Progenitor cell of endocrine pancreas (in vitro differentiated cells): ENCODE measurements at regions not wholly inside any gene's neighbourhood (a gene's known extent, or its start where the extent isn't known, plus 50 kb on each side); places are given as distances from the start of the nearest gene placed in this dataset.

Source experiments
- DNase-seq: peaks from one replicate; pipeline ENCODE4 v3.0.0; 2021; ENCODE audit warnings: low spot score; ENCODE audit not compliant: unreplicated experiment
- H3K27ac Mint-ChIP-seq: 2 replicates; pipeline ENCODE4 v1.8.0; 2021; ENCODE audit warnings: mild to moderate bottlenecking, moderate library complexity, mixed read lengths
- H3K27me3 Mint-ChIP-seq: 2 replicates; pipeline ENCODE4 v1.8.0; 2021; ENCODE audit warnings: mixed read lengths
- H3K36me3 Mint-ChIP-seq: 2 replicates; pipeline ENCODE4 v1.8.0; 2022; ENCODE audit warnings: mixed read lengths; ENCODE audit not compliant: insufficient read depth
- H3K4me1 Mint-ChIP-seq: 2 replicates; pipeline ENCODE4 v1.8.0; 2021; ENCODE audit warnings: low read depth, mixed read lengths
- H3K4me3 Mint-ChIP-seq: 2 replicates; pipeline ENCODE4 v1.8.0; 2021; ENCODE audit warnings: low read depth, mild to moderate bottlenecking, moderate library complexity, mixed read lengths
- H3K9me3 Mint-ChIP-seq: 2 replicates; pipeline ENCODE4 v1.8.0; 2021; ENCODE audit warnings: low read depth, mixed read lengths
- TF ChIP-seq, protein P1 (sequence below): fragments of 200-600 bp; sonication (generic); IDR thresholded peaks from one replicate; pipeline ENCODE4 v1.5.0; 2021; ENCODE audit warnings: antibody characterized with exemption, mild to moderate bottlenecking; ENCODE audit not compliant: unreplicated experiment

DNA sequence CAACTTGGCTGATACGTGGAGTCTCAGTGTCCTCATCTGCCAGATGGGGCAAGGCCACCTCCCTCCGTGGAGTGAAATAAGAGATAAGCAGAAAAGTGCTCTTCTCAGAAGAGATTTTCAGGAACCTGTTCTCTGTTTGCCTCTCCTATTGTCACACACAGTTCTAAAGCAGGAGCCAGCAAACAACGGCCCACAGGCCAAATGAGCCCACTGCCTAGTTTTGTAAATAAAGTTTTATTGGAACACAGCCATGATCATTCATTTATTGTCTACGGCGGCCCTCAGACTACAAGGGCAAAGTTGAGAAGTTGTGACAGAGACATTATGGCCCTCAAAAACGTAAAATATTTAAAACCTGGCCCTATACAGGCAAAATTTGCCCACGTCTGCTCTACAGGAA is 256.8 kb upstream of the IGF1R start:
- peaks cover 5% of the 10 kb centered on the region for H3K4me1 Mint-ChIP-seq
- no peaks in the 10 kb centered on the region for H3K36me3 Mint-ChIP-seq
- TF ChIP-seq, protein P1, sequence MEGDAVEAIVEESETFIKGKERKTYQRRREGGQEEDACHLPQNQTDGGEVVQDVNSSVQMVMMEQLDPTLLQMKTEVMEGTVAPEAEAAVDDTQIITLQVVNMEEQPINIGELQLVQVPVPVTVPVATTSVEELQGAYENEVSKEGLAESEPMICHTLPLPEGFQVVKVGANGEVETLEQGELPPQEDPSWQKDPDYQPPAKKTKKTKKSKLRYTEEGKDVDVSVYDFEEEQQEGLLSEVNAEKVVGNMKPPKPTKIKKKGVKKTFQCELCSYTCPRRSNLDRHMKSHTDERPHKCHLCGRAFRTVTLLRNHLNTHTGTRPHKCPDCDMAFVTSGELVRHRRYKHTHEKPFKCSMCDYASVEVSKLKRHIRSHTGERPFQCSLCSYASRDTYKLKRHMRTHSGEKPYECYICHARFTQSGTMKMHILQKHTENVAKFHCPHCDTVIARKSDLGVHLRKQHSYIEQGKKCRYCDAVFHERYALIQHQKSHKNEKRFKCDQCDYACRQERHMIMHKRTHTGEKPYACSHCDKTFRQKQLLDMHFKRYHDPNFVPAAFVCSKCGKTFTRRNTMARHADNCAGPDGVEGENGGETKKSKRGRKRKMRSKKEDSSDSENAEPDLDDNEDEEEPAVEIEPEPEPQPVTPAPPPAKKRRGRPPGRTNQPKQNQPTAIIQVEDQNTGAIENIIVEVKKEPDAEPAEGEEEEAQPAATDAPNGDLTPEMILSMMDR, result no peak
- H3K27me3 Mint-ChIP-seq, result peaks cover 5% of the 10 kb centered on the region
- peaks cover under 1% of the 10 kb centered on the region for H3K9me3 Mint-ChIP-seq
- no peak for DNase-seq
- H3K27ac Mint-ChIP-seq, result no peak overlapping the region
- no peak overlapping the region for H3K4me3 Mint-ChIP-seq

DNA sequence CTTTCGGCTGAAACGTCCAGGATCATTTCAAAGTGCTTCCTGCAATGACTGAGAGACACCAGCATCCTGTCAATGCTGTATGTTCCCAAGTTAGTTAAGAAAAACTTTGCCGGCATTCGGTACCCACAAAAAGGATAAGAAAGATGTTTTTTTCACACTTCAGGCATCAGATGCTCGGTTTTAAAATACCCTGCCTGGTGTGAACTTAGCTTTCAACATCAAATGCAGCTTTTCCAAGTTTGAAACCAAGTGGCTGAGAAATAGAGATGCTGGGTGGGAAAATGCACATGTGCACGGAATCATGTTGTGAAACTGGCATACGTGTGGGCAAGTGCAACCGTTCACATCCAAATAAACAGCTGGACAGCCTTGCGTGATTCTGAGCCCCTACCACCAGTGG is 254.9 kb upstream of the IGF1R start:
- TF ChIP-seq, protein P1, result no peak
- DNase-seq, result no peak
- peaks cover 5% of the 10 kb centered on the region for H3K4me1 Mint-ChIP-seq
- H3K4me3 Mint-ChIP-seq, result no peak overlapping the region
- H3K36me3 Mint-ChIP-seq, result no peaks in the 10 kb centered on the region
- H3K27me3 Mint-ChIP-seq, result peaks cover 5% of the 10 kb centered on the region
- H3K27ac Mint-ChIP-seq, result no peak overlapping the region
- no peaks in the 10 kb centered on the region for H3K9me3 Mint-ChIP-seq

DNA sequence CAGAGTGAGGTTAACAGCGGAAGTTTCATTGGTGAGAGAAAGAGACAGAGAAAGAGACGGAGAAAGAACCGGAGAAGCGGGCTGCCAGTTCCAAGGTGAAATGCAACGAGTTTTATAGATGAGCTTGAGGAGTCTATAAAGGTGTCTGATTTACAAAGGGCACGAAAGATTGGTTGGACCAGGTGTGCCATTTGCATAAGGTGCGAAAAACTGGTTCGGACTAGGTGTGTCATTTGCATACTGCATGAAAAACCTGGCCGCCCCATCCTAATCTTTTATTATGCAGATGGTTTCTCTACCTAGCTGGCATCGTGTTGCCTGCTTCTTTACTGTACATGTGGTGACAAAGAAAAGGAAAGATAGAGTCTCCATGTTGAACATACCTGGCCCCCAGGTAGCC is 253.8 kb upstream of the IGF1R start:
- TF ChIP-seq, protein P1, result no peak
- no peak overlapping the region for H3K4me3 Mint-ChIP-seq
- no peaks in the 10 kb centered on the region for H3K36me3 Mint-ChIP-seq
- H3K27me3 Mint-ChIP-seq, result peaks cover 5% of the 10 kb centered on the region
- no peaks in the 10 kb centered on the region for H3K9me3 Mint-ChIP-seq
- no peak for DNase-seq
- H3K27ac Mint-ChIP-seq, result no peak overlapping the region
- H3K4me1 Mint-ChIP-seq, result peaks cover 5% of the 10 kb centered on the region

DNA sequence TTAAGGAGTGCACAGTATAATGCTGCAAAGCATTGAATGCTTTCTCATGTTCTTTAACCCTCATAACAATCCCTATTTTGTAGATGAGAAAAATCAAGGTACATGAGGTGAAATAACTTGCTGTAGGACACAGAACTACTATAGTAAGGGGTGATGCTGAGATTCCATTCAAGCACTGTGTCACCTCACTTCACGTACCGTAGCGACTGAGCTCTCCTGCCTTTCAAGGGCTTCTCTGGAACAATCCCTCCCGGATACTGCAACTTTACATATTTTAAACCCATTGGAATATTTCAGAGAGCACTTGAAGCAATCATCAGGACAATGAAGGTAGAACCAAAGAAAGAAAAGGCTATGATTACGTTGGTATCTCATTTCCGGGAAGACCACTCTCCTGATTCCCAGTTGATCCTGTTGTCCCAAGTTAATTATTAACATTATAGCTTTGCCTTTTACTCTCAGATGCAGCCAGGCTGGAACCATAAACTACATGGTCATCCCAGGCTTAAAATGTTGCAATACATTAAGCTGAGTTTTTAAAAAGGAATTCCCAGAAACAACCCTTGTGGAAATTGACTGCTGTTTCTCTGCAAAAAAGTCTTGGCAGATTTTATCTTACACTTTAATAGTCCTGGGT is 252.2 kb upstream of the IGF1R start:
- Mint-ChIP-seq H3K9me3 (no peaks in the 10 kb centered on the region), H3K4me3 (no peak overlapping the region), H3K4me1 (peaks cover 5% of the 10 kb centered on the region), H3K27ac (no peak overlapping the region), H3K36me3 (no peaks in the 10 kb centered on the region), H3K27me3 (peaks cover 5% of the 10 kb centered on the region)
- DNase-seq, result no peak
- TF ChIP-seq, protein P1, result no peak

DNA sequence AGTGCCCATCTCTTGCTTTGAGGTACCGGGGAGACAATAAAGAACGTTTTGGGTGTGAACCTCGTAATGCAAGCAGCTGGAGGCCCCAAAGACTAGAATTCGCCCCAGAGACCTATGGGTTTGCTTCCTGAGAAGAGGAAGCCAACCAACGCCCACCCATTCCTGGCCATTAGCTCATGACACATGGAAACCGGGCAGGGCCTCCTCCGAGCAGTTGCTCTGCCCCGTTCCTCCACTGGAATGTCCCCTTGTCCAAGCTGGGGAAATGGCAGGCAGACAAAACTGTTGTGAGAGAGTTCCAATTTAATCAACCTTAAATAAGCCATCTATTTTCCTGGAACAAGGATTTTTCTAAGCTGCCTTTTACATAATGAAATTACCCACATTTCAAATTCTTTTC is 250.9 kb upstream of the IGF1R start:
- Mint-ChIP-seq H3K9me3 (no peaks in the 10 kb centered on the region), H3K27ac (no peak overlapping the region), H3K27me3 (peaks cover 5% of the 10 kb centered on the region), H3K4me1 (peaks cover 5% of the 10 kb centered on the region), H3K4me3 (no peak overlapping the region), H3K36me3 (no peaks in the 10 kb centered on the region)
- no peak for DNase-seq
- TF ChIP-seq, protein P1, result no peak
